WTC11 (cell line): ENCODE measurements at regions not wholly inside any gene's neighbourhood (a gene's known extent, or its start where the extent isn't known, plus 50 kb on each side); places are given as distances from the start of the nearest gene placed in this dataset.

Experiments used
- CTCF ChIP-seq: fragments of 200-600 bp; IDR thresholded peaks from 2 replicates; pipeline ENCODE4 v1.8.0; 2022; ENCODE audit warnings: antibody characterized with exemption
- JUN ChIP-seq: sonication (generic); formaldehyde crosslinking; IDR thresholded peaks from 2 replicates; pipeline ENCODE4 v1.8.0; 2023; ENCODE audit warnings: mild to moderate bottlenecking, missing genetic modification reagents
- MAX ChIP-seq: sonication (generic); formaldehyde crosslinking; IDR thresholded peaks from 2 replicates; pipeline ENCODE4 v1.8.0; 2022; ENCODE audit warnings: mild to moderate bottlenecking, missing genetic modification reagents
- MXD4 ChIP-seq: fragments of 250-450 bp; sonication (Bioruptor Pico); IDR thresholded peaks from 2 replicates; pipeline ENCODE4 v1.8.0; 2021; ENCODE audit warnings: mild to moderate bottlenecking, moderate library complexity, borderline replicate concordance
- NFE2L1 ChIP-seq: sonication (generic); formaldehyde crosslinking; IDR thresholded peaks from 2 replicates; pipeline ENCODE4 v1.8.1; 2023; ENCODE audit warnings: missing genetic modification reagents
- TEAD4 ChIP-seq: sonication (generic); formaldehyde crosslinking; IDR thresholded peaks from 2 replicates; pipeline ENCODE4 v1.8.0; 2022; ENCODE audit warnings: mild to moderate bottlenecking, missing genetic modification reagents
- USF1 ChIP-seq: sonication (generic); formaldehyde crosslinking; IDR thresholded peaks from 2 replicates; pipeline ENCODE4 v1.8.0; 2022; ENCODE audit warnings: mild to moderate bottlenecking, missing genetic modification reagents
- USF2 ChIP-seq: sonication (generic); formaldehyde crosslinking; IDR thresholded peaks from 2 replicates; pipeline ENCODE4 v1.8.1; 2023; ENCODE audit warnings: mild to moderate bottlenecking, missing genetic modification reagents, moderate library complexity

- no peak for TF ChIP-seq NFE2L1 (CRISPR knock-in tag)
- TF ChIP-seq USF1 (CRISPR knock-in tag), result no peak
- TF ChIP-seq USF2 (CRISPR knock-in tag), result no peak
- TF ChIP-seq CTCF, result no peak
- TF ChIP-seq MAX, result no peak
- no peak for TF ChIP-seq TEAD4 (CRISPR knock-in tag)
- no peak for TF ChIP-seq MXD4
- TF ChIP-seq JUN (CRISPR knock-in tag), result no peak
These were observed 105.5 kb upstream of the GLI2 start for GRCh38 chr2:120630031-120630701.
